WTC11 (cell line): ENCODE measurements at regions not wholly inside any gene's neighbourhood (a gene's known extent, or its start where the extent isn't known, plus 50 kb on each side); places are given as distances from the start of the nearest gene placed in this dataset.

Experiments used
- ATAC-seq: fragments of 200-7000 bp; cut with Tn5 transposase; 2 replicates; pipeline ENCODE4 v1.10.0; 2021; ENCODE audit warnings: mild to moderate bottlenecking, moderate library complexity
- CTCF ChIA-PET: fragments of 300-600 bp; sonication (Branson Sonifier 250); formaldehyde crosslinking; loops from one replicate; lab custom pipeline; 2021; ENCODE audit warnings: antibody characterized with exemption; lab: Charles Lee
- POLR2A ChIA-PET: fragments of 350-600 bp; sonication (Branson Sonifier 250); formaldehyde crosslinking; loops from one replicate; lab custom pipeline; 2021; ENCODE audit warnings: antibody characterized with exemption; lab: Charles Lee
- DNase-seq: peaks from one replicate; pipeline ENCODE4 v3.0.0; 2021; ENCODE audit warnings: low spot score
- H3K27ac Mint-ChIP-seq: 2 replicates; pipeline ENCODE4 v1.8.0; 2021; ENCODE audit warnings: mixed read lengths
- H3K27me3 Mint-ChIP-seq: 2 replicates; pipeline ENCODE4 v1.8.0; 2021; ENCODE audit warnings: low read depth, mild to moderate bottlenecking, moderate library complexity, mixed read lengths
- H3K36me3 Mint-ChIP-seq: 2 replicates; pipeline ENCODE4 v1.8.0; 2021; ENCODE audit warnings: mixed read lengths
- H3K4me1 Mint-ChIP-seq: 2 replicates; pipeline ENCODE4 v1.8.0; 2022; ENCODE audit warnings: mixed read lengths
- H3K4me3 Mint-ChIP-seq: 2 replicates; pipeline ENCODE4 v1.8.0; 2021; ENCODE audit warnings: mild to moderate bottlenecking, moderate library complexity, mixed read lengths
- H3K9me3 Mint-ChIP-seq: 2 replicates; pipeline ENCODE4 v1.8.0; 2021; ENCODE audit warnings: mixed read lengths
- CBFB ChIP-seq: sonication (generic); formaldehyde crosslinking; IDR thresholded peaks from 2 replicates; pipeline ENCODE4 v1.8.1; 2022; ENCODE audit warnings: mild to moderate bottlenecking, low read depth, missing genetic modification reagents
- ELF4 ChIP-seq: sonication (generic); formaldehyde crosslinking; IDR thresholded peaks from 2 replicates; pipeline ENCODE4 v1.8.1; 2022; ENCODE audit warnings: low read depth, mild to moderate bottlenecking, moderate library complexity, missing genetic modification reagents
- FOXP1 ChIP-seq: sonication (generic); formaldehyde crosslinking; IDR thresholded peaks from 2 replicates; pipeline ENCODE4 v1.8.0; 2022; ENCODE audit warnings: missing genetic modification reagents, mild to moderate bottlenecking, moderate library complexity, borderline replicate concordance
- KAT7 ChIP-seq: sonication (generic); formaldehyde crosslinking; IDR thresholded peaks from 2 replicates; pipeline ENCODE4 v1.8.1; 2023; ENCODE audit warnings: missing genetic modification reagents, mild to moderate bottlenecking, borderline replicate concordance
- NR1H2 ChIP-seq: sonication (generic); formaldehyde crosslinking; IDR thresholded peaks from 2 replicates; pipeline ENCODE4 v1.9.0; 2021; ENCODE audit warnings: mild to moderate bottlenecking, moderate library complexity, missing genetic modification reagents
- RELA ChIP-seq: sonication (generic); formaldehyde crosslinking; IDR thresholded peaks from 2 replicates; pipeline ENCODE4 v1.8.1; 2022; ENCODE audit warnings: missing genetic modification reagents, mild to moderate bottlenecking, borderline replicate concordance
- RORB ChIP-seq: fragments of 250-450 bp; sonication (Bioruptor Pico); IDR thresholded peaks from 2 replicates; pipeline ENCODE4 v1.9.0; 2021; ENCODE audit warnings: mild to moderate bottlenecking
- SMAD4 ChIP-seq: sonication (generic); formaldehyde crosslinking; IDR thresholded peaks from 2 replicates; pipeline ENCODE4 v1.8.0; 2022; ENCODE audit warnings: mild to moderate bottlenecking, missing genetic modification reagents
- ZNF219 ChIP-seq: sonication (generic); formaldehyde crosslinking; IDR thresholded peaks from 2 replicates; pipeline ENCODE4 v1.8.0; 2023; ENCODE audit warnings: missing genetic modification reagents, mild to moderate bottlenecking, borderline replicate concordance
- ZNF263 ChIP-seq: sonication (generic); formaldehyde crosslinking; IDR thresholded peaks from 2 replicates; pipeline ENCODE4 v1.8.1; 2022; ENCODE audit warnings: low read depth, mild to moderate bottlenecking, moderate library complexity, missing genetic modification reagents
- ZNF423 ChIP-seq: fragments of 250-450 bp; sonication (Bioruptor Pico); IDR thresholded peaks from 2 replicates; pipeline ENCODE4 v2.1.2; 2022; ENCODE audit warnings: mild to moderate bottlenecking, moderate library complexity
- ZNF671 ChIP-seq: fragments of 250-450 bp; sonication (Bioruptor Pico); IDR thresholded peaks from 2 replicates; pipeline ENCODE4 v1.8.0; 2021; ENCODE audit warnings: mild to moderate bottlenecking
- TF ChIP-seq, protein P1 (sequence below): sonication (generic); formaldehyde crosslinking; IDR thresholded peaks from 2 replicates; pipeline ENCODE4 v1.8.1; 2023; ENCODE audit warnings: mild to moderate bottlenecking, missing genetic modification reagents, borderline replicate concordance
- TF ChIP-seq, protein P2 (sequence below): fragments of 250-450 bp; sonication (Bioruptor Pico); IDR thresholded peaks from 2 replicates; pipeline ENCODE4 v1.9.0; 2021; ENCODE audit warnings: mild to moderate bottlenecking
- TF ChIP-seq, protein P3 (sequence below): sonication (generic); formaldehyde crosslinking; IDR thresholded peaks from 2 replicates; pipeline ENCODE4 v1.8.1; 2022; ENCODE audit warnings: missing genetic modification reagents, borderline replicate concordance
- TF ChIP-seq, protein P4 (sequence below): sonication (generic); formaldehyde crosslinking; IDR thresholded peaks from 2 replicates; pipeline ENCODE4 v1.8.0; 2023; ENCODE audit warnings: mild to moderate bottlenecking, missing genetic modification reagents

DNA sequence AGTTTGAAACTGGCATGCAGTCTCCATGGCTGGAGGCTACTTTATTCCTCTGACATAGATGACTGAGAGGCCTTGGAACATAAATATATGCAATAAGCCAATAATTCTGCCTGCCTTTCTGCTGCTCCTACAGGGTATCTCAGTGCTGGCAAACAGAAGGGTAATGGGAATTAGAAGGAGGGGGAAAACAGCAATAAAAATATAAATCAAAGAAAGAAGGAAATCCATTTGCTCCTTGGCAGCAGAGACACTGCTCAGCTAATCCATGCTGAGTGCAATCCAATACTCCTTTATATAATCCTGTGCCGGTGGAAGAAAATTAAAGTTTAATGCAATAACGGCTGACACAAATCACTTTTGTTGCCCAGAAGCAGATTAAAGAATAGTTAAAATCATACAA, 478.9 kb downstream of the SPATA31D1 start (continued):
- TF ChIP-seq, protein P1, sequence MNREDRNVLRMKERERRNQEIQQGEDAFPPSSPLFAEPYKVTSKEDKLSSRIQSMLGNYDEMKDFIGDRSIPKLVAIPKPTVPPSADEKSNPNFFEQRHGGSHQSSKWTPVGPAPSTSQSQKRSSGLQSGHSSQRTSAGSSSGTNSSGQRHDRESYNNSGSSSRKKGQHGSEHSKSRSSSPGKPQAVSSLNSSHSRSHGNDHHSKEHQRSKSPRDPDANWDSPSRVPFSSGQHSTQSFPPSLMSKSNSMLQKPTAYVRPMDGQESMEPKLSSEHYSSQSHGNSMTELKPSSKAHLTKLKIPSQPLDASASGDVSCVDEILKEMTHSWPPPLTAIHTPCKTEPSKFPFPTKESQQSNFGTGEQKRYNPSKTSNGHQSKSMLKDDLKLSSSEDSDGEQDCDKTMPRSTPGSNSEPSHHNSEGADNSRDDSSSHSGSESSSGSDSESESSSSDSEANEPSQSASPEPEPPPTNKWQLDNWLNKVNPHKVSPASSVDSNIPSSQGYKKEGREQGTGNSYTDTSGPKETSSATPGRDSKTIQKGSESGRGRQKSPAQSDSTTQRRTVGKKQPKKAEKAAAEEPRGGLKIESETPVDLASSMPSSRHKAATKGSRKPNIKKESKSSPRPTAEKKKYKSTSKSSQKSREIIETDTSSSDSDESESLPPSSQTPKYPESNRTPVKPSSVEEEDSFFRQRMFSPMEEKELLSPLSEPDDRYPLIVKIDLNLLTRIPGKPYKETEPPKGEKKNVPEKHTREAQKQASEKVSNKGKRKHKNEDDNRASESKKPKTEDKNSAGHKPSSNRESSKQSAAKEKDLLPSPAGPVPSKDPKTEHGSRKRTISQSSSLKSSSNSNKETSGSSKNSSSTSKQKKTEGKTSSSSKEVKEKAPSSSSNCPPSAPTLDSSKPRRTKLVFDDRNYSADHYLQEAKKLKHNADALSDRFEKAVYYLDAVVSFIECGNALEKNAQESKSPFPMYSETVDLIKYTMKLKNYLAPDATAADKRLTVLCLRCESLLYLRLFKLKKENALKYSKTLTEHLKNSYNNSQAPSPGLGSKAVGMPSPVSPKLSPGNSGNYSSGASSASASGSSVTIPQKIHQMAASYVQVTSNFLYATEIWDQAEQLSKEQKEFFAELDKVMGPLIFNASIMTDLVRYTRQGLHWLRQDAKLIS (CRISPR knock-in tag), result no peak
- TF ChIP-seq, all 79 proteins: peak for 0

DNA sequence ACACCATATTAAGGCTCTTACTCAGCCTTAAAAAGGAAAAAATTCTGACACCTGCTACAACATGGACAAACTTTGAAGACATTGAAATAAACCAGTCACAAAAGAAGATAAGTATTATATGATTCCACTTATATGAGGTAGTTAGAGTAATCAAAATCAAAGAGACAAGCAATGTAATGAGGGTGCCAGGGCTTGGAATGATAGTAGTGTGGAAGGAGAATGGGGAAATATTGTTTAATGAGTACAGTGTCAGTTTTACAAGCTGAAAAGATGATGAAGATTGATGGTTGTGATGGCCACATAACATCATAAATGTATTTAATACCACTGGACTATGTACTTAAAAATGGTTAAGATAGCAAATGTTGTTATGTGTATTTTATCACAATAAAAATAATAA, 485.7 kb downstream of the SPATA31D1 start:
- POLR2A ChIA-PET, result no interaction called here
- Mint-ChIP-seq H3K4me1 (no peaks in the 10 kb centered on the region), H3K27me3 (no peaks in the 10 kb centered on the region), H3K36me3 (no peaks in the 10 kb centered on the region), H3K9me3 (0 out of 2 replicates have a peak, but pooled peaks cover 4% of the 10 kb centered on the region), H3K27ac (no peak overlapping the region), H3K4me3 (no peak overlapping the region)
- ATAC-seq (no peak), DNase-seq (no peak)
- TF ChIP-seq ZNF219 (CRISPR knock-in tag), result no peak
- TF ChIP-seq ZNF263 (CRISPR knock-in tag), result no peak
- TF ChIP-seq ELF4 (CRISPR knock-in tag), result no peak
- TF ChIP-seq RELA, result no peak
- no peak for TF ChIP-seq ZNF423
- CTCF ChIA-PET, result no interaction called here

DNA sequence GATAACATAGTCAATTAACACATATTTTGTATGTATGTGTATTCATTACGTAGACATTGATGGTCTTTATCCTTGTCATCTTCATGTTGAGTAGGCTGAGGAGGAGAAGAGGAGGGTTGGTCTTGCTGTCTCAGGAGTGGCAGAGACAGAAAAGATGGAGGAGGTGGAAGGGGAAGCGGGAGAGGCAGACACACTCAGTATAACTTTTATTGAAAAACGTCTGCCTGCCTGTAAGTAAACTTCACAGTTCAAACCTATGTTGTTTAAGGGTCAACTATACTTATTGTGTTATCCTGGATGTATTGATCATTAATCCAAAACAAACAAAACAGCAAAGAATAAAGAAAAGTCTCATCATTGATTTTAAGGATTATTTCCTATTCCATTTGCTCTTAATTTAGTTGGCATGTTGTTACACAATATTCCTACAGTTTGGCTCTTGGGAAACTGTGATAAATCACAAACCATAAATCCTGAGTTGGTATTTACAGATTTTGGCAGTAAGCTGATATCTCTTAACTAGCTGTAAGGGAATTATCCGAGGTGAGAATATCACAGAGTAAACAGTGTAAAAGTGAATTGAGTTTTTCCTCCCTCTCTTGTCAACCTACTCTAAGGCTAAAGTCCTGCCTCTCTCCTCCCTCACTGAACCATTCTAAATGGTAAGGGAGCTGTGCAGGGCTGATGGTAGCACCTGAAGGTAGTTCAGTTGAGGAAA, 487.2 kb downstream of the SPATA31D1 start:
- POLR2A ChIA-PET, result no interaction called here
- TF ChIP-seq, protein P2, sequence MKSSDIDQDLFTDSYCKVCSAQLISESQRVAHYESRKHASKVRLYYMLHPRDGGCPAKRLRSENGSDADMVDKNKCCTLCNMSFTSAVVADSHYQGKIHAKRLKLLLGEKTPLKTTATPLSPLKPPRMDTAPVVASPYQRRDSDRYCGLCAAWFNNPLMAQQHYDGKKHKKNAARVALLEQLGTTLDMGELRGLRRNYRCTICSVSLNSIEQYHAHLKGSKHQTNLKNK (CRISPR knock-in tag), result no peak
- TF ChIP-seq SMAD4 (CRISPR knock-in tag) (no peak), ZNF671 (CRISPR knock-in tag) (no peak), CBFB (CRISPR knock-in tag) (no peak), NR1H2 (CRISPR knock-in tag) (no peak), KAT7 (CRISPR knock-in tag) (no peak), FOXP1 (no peak), RORB (CRISPR knock-in tag) (no peak)
- TF ChIP-seq, protein P3, sequence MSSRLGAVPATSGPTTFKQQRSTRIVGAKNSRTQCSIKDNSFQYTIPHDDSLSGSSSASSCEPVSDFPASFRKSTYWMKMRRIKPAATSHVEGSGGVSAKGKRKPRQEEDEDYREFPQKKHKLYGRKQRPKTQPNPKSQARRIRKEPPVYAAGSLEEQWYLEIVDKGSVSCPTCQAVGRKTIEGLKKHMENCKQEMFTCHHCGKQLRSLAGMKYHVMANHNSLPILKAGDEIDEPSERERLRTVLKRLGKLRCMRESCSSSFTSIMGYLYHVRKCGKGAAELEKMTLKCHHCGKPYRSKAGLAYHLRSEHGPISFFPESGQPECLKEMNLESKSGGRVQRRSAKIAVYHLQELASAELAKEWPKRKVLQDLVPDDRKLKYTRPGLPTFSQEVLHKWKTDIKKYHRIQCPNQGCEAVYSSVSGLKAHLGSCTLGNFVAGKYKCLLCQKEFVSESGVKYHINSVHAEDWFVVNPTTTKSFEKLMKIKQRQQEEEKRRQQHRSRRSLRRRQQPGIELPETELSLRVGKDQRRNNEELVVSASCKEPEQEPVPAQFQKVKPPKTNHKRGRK (CRISPR knock-in tag), result no peak
- TF ChIP-seq, protein P4, sequence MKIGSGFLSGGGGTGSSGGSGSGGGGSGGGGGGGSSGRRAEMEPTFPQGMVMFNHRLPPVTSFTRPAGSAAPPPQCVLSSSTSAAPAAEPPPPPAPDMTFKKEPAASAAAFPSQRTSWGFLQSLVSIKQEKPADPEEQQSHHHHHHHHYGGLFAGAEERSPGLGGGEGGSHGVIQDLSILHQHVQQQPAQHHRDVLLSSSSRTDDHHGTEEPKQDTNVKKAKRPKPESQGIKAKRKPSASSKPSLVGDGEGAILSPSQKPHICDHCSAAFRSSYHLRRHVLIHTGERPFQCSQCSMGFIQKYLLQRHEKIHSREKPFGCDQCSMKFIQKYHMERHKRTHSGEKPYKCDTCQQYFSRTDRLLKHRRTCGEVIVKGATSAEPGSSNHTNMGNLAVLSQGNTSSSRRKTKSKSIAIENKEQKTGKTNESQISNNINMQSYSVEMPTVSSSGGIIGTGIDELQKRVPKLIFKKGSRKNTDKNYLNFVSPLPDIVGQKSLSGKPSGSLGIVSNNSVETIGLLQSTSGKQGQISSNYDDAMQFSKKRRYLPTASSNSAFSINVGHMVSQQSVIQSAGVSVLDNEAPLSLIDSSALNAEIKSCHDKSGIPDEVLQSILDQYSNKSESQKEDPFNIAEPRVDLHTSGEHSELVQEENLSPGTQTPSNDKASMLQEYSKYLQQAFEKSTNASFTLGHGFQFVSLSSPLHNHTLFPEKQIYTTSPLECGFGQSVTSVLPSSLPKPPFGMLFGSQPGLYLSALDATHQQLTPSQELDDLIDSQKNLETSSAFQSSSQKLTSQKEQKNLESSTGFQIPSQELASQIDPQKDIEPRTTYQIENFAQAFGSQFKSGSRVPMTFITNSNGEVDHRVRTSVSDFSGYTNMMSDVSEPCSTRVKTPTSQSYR, result no peak
- TF ChIP-seq, all 79 proteins: peak for 0
- Mint-ChIP-seq H3K36me3 (no peaks in the 10 kb centered on the region), H3K4me3 (no peak overlapping the region), H3K27ac (no peak overlapping the region), H3K4me1 (no peaks in the 10 kb centered on the region), H3K9me3 (0 out of 2 replicates have a peak, but pooled peaks cover 4% of the 10 kb centered on the region), H3K27me3 (no peaks in the 10 kb centered on the region)
- CTCF ChIA-PET, result no interaction called here
- no peak for DNase-seq
- ATAC-seq, result no peak
